ENCODE measurements at regions not wholly inside any gene's neighbourhood (a gene's known extent, or its start where the extent isn't known, plus 50 kb on each side); places are given as distances from the start of the nearest gene placed in this dataset.

DNA sequence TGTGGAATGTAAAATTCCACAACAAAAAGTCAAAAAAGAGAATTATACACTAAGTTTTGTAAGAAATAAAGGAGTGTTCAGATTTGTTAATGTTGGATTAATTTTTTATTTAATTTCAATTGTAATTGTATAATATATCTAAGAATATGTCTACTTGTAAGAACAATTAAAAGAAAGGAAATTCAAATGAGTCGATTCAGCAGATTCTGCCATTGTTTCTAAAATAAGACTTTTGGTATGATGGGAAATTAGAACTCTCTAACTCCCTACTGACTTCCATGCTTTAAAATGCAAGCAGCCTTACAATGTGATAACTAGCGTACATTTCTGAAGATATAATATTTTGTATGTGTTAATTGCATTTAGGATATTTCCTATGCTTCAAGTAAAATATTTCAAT, 395.9 kb upstream of the ZNF717 start:
- DNase-seq (ENCODE audit: low read depth, low spot score) (no peak), ATAC-seq (no peak)
- no peak overlapping the region for H3K4me3 ChIP-seq (ENCODE audit: low read depth in 2 of 2, low read length in 2 of 2)
- intact Hi-C loops (cut with micrococcal nuclease; ENCODE audit: unreplicated experiment) (no loop called here), in situ Hi-C loops (cut with HindIII; ENCODE audit: low pct_unique_long_range_greater_than_20kb, low sequenced_read_pairs) (no loop called here)
- no peaks in the 10 kb centered on the region; the same call in 1 of the 2 replicates for H3K36me3 ChIP-seq (ENCODE audit: control insufficient read depth, insufficient read depth, low read length)
- TF ChIP-seq POLR2AphosphoS5 (IDR thresholded peaks at IDR 0.05; ENCODE audit: low read depth, low read length): no peak
- TF ChIP-seq TCF7L2 (IDR thresholded peaks at IDR 0.05; ENCODE audit: low read depth, low read length): no peak
- TF ChIP-seq SIN3A (IDR thresholded peaks at IDR 0.05; ENCODE audit: borderline replicate concordance, insufficient read depth, low read depth, low read length): no peak
- TF ChIP-seq REST (IDR thresholded peaks at IDR 0.05; ENCODE audit: insufficient read depth in 1 of 2, low read depth in 2 of 2, low read length in 1 of 2): no peak
- TF ChIP-seq, protein P1, sequence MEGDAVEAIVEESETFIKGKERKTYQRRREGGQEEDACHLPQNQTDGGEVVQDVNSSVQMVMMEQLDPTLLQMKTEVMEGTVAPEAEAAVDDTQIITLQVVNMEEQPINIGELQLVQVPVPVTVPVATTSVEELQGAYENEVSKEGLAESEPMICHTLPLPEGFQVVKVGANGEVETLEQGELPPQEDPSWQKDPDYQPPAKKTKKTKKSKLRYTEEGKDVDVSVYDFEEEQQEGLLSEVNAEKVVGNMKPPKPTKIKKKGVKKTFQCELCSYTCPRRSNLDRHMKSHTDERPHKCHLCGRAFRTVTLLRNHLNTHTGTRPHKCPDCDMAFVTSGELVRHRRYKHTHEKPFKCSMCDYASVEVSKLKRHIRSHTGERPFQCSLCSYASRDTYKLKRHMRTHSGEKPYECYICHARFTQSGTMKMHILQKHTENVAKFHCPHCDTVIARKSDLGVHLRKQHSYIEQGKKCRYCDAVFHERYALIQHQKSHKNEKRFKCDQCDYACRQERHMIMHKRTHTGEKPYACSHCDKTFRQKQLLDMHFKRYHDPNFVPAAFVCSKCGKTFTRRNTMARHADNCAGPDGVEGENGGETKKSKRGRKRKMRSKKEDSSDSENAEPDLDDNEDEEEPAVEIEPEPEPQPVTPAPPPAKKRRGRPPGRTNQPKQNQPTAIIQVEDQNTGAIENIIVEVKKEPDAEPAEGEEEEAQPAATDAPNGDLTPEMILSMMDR (IDR thresholded peaks at IDR 0.05): no peak
- H3K9me3 ChIP-seq (ENCODE audit: control insufficient read depth, insufficient read depth, low read depth, low read length): no peaks in the 10 kb centered on the region
- POLR2A ChIA-PET: no interaction called here
- no TSS peak for BruUV-seq (replicated peaks)
- no peaks in the 10 kb centered on the region for H3K4me1 ChIP-seq (ENCODE audit: control insufficient read depth, insufficient read depth, low read length)
- no peak overlapping the region for H3K27ac ChIP-seq (ENCODE audit: low read length)
- CTCF ChIA-PET: no interaction called here
- H3K27me3 ChIP-seq (ENCODE audit: control insufficient read depth, insufficient read depth, low read length): no peaks in the 10 kb centered on the region

DNA sequence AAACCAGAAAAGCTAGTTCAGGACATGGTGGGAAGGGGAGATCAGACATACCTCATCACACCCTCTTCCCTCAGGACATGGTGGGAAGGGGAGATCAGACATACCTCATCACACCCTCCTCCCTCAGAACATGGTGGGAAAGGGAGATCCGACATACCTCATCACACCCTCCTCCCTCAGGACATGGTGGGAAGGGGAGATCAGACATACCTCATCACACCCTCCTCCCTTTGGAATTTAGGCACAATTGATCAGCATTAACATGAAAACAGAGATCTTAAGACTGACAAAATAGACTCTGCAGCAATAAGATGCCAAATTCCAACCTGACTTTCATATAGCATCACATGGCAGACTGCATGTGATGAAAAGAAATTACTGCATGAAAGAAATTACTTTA, 412.7 kb upstream of the ZNF717 start:
- Histone ChIP-seq H3K4me3 (ENCODE audit: low read depth in 2 of 2, low read length in 2 of 2) (no peak overlapping the region), H3K4me1 (ENCODE audit: control insufficient read depth, insufficient read depth, low read length) (no peaks in the 10 kb centered on the region), H3K27me3 (ENCODE audit: control insufficient read depth, insufficient read depth, low read length) (no peaks in the 10 kb centered on the region), H3K27ac (ENCODE audit: low read length) (no peak overlapping the region), H3K36me3 (ENCODE audit: control insufficient read depth, insufficient read depth, low read length) (no peaks in the 10 kb centered on the region), H3K9me3 (ENCODE audit: control insufficient read depth, insufficient read depth, low read depth, low read length) (no peaks in the 10 kb centered on the region)
- POLR2A ChIA-PET: no interaction called here
- ATAC-seq (no peak), DNase-seq (ENCODE audit: low read depth, low spot score) (no peak)
- TF ChIP-seq, protein P1 (IDR thresholded peaks at IDR 0.05): no peak
- TF ChIP-seq REST (IDR thresholded peaks at IDR 0.05; ENCODE audit: insufficient read depth in 1 of 2, low read depth in 2 of 2, low read length in 1 of 2) (no peak), SIN3A (IDR thresholded peaks at IDR 0.05; ENCODE audit: borderline replicate concordance, insufficient read depth, low read depth, low read length) (no peak), TCF7L2 (IDR thresholded peaks at IDR 0.05; ENCODE audit: low read depth, low read length) (no peak), POLR2AphosphoS5 (IDR thresholded peaks at IDR 0.05; ENCODE audit: low read depth, low read length) (no peak)
- no TSS peak for BruUV-seq (replicated peaks)
- in situ Hi-C loops (cut with HindIII; ENCODE audit: low pct_unique_long_range_greater_than_20kb, low sequenced_read_pairs) (no loop called here), intact Hi-C loops (cut with micrococcal nuclease; ENCODE audit: unreplicated experiment) (no loop called here)
- CTCF ChIA-PET: no interaction called here

Data from Panc1 (cell line).